Neural progenitor cell (in vitro differentiated cells): ENCODE measurements at regions not wholly inside any gene's neighbourhood (a gene's known extent, or its start where the extent isn't known, plus 50 kb on each side); places are given as distances from the start of the nearest gene placed in this dataset.
A peak's percentile ranks its signal among the peaks of the same experiment; 100 is the strongest.

Source experiments
- DNase-seq: peaks from one replicate; pipeline ENCODE4 v3.0.0-alpha.2; 2016; ENCODE audit warnings: low spot score
- H2AFZ ChIP-seq: fragments of 200-600 bp; sonication (generic); replicated peaks from 2 replicates; pipeline ENCODE4 v1.6.1; 2016; ENCODE audit warnings: antibody characterized with exemption
- H3F3A ChIP-seq: fragments of 200-600 bp; sonication (generic); 2 replicates; pipeline ENCODE4 v1.6.1; 2016; ENCODE audit warnings: antibody characterized with exemption, low read depth
- H3K27ac ChIP-seq: fragments of 200-600 bp; sonication (generic); 2 replicates; pipeline ENCODE4 v1.5.1; 2016; ENCODE audit warnings: mild to moderate bottlenecking
- H3K27me3 ChIP-seq: fragments of 200-600 bp; sonication (generic); 2 replicates; pipeline ENCODE4 v1.6.1; 2016; ENCODE audit warnings: mild to moderate bottlenecking, moderate library complexity
- H3K36me3 ChIP-seq: fragments of 200-600 bp; sonication (generic); 2 replicates; pipeline ENCODE4 v1.5.1; 2016
- H3K4me1 ChIP-seq: fragments of 200-600 bp; sonication (generic); 2 replicates; pipeline ENCODE4 v1.6.1; 2016; ENCODE audit warnings: mixed run types
- H3K4me2 ChIP-seq: fragments of 200-600 bp; sonication (generic); 2 replicates; pipeline ENCODE4 v1.6.1; 2016
- H3K4me3 ChIP-seq: fragments of 200-600 bp; sonication (generic); 2 replicates; pipeline ENCODE4 v1.5.1; 2016
- H3K79me2 ChIP-seq: fragments of 200-600 bp; sonication (generic); 2 replicates; pipeline ENCODE4 v1.6.1; 2016; ENCODE audit warnings: low read depth
- H3K9ac ChIP-seq: fragments of 200-600 bp; sonication (generic); 2 replicates; pipeline ENCODE4 v1.6.1; 2016
- H3K9me3 ChIP-seq: fragments of 200-600 bp; sonication (generic); 2 replicates; pipeline ENCODE4 v1.5.1; 2016; ENCODE audit warnings: low read depth
- H4K20me1 ChIP-seq: fragments of 200-600 bp; sonication (generic); 2 replicates; pipeline ENCODE4 v1.6.1; 2016; ENCODE audit warnings: low read depth
- H3K27ac Mint-ChIP-seq: 3 replicates; pipeline ENCODE4 v1.8.0; 2021; ENCODE audit warnings: mixed read lengths
- H3K27me3 Mint-ChIP-seq: 2 replicates; pipeline ENCODE4 v1.8.0; 2022; ENCODE audit warnings: low read depth, mild to moderate bottlenecking, inconsistent platforms, moderate library complexity, mixed read lengths; ENCODE audit not compliant: insufficient read depth
- H3K36me3 Mint-ChIP-seq: 3 replicates; pipeline ENCODE4 v1.8.0; 2021; ENCODE audit warnings: mixed read lengths
- H3K4me1 Mint-ChIP-seq: 3 replicates; pipeline ENCODE4 v1.8.0; 2021; ENCODE audit warnings: mixed read lengths
- H3K4me3 Mint-ChIP-seq: 3 replicates; pipeline ENCODE4 v1.8.0; 2021; ENCODE audit warnings: mild to moderate bottlenecking, moderate library complexity, mixed read lengths
- H3K9me3 Mint-ChIP-seq: 3 replicates; pipeline ENCODE4 v1.8.0; 2020; ENCODE audit warnings: mixed read lengths
- CTCF ChIP-seq: fragments of 200-600 bp; sonication (generic); IDR thresholded peaks from 2 replicates; pipeline ENCODE4 v1.5.1; 2017; ENCODE audit warnings: antibody characterized with exemption, mild to moderate bottlenecking
- EZH2 ChIP-seq: fragments of 200-600 bp; sonication (generic); IDR thresholded peaks from 2 replicates; pipeline ENCODE4 v1.6.1; 2017; ENCODE audit warnings: antibody characterized with exemption, mild to moderate bottlenecking, moderate library complexity
- EZH2phosphoT487 ChIP-seq: fragments of 200-600 bp; sonication (generic); IDR thresholded peaks from 2 replicates; pipeline ENCODE4 v1.6.1; 2017; ENCODE audit warnings: antibody characterized with exemption

GRCh38 chr13:99811067-99811700 lies 160.4 kb downstream of the ZIC5 start:
- no peaks in the 10 kb centered on the region for H3K27me3 ChIP-seq
- no peaks in the 10 kb centered on the region for H3F3A ChIP-seq
- Mint-ChIP-seq H3K36me3 (peaks cover 19% of the 10 kb centered on the region), H3K4me3 (no peak overlapping the region), H3K4me1 (peaks cover 27% of the 10 kb centered on the region), H3K27ac (peak overlapping the region; percentile 46), H3K9me3 (peaks cover 2% of the 10 kb centered on the region), H3K27me3 (no peaks in the 10 kb centered on the region)
- H3K4me1 ChIP-seq = peaks cover 4% of the 10 kb centered on the region
- H3K4me3 ChIP-seq = no peak overlapping the region
- H3K4me2 ChIP-seq = no peak overlapping the region
- H3K27ac ChIP-seq = no peak overlapping the region
- H3K9me3 ChIP-seq = no peaks in the 10 kb centered on the region
- no peaks in the 10 kb centered on the region for H3K36me3 ChIP-seq
- no peak overlapping the region for H3K9ac ChIP-seq
- H2AFZ ChIP-seq = no peak overlapping the region
- no peak for DNase-seq
- H4K20me1 ChIP-seq = no peaks in the 10 kb centered on the region
- TF ChIP-seq EZH2phosphoT487 = no peak
- no peak for TF ChIP-seq EZH2
- no peak for TF ChIP-seq CTCF
- no peaks in the 10 kb centered on the region for H3K79me2 ChIP-seq

GRCh38 chr13:99809926-99810325 lies 161.6 kb downstream of the ZIC5 start:
- Histone ChIP-seq H2AFZ (no peak overlapping the region), H3K9ac (no peak overlapping the region), H3F3A (peaks cover 10% of the 10 kb centered on the region), H3K79me2 (no peaks in the 10 kb centered on the region), H3K36me3 (no peaks in the 10 kb centered on the region), H3K27me3 (no peaks in the 10 kb centered on the region), H3K4me3 (no peak overlapping the region), H3K4me1 (peaks cover 16% of the 10 kb centered on the region), H4K20me1 (no peaks in the 10 kb centered on the region), H3K9me3 (no peaks in the 10 kb centered on the region), H3K27ac (no peak overlapping the region), H3K4me2 (no peak overlapping the region)
- Mint-ChIP-seq H3K27ac (no peak overlapping the region), H3K27me3 (no peaks in the 10 kb centered on the region), H3K4me1 (peaks cover 36% of the 10 kb centered on the region), H3K4me3 (no peak overlapping the region), H3K36me3 (peaks cover 15% of the 10 kb centered on the region), H3K9me3 (no peaks in the 10 kb centered on the region)
- no peak for DNase-seq
- TF ChIP-seq CTCF (no peak), EZH2 (no peak)

GRCh38 chr13:99809496-99809895 lies 162.1 kb downstream of the ZIC5 start:
- Mint-ChIP-seq H3K4me1 (peaks cover 40% of the 10 kb centered on the region), H3K9me3 (no peaks in the 10 kb centered on the region), H3K4me3 (no peak overlapping the region), H3K36me3 (peaks cover 12% of the 10 kb centered on the region), H3K27ac (no peak overlapping the region), H3K27me3 (no peaks in the 10 kb centered on the region)
- no peaks in the 10 kb centered on the region for H3K36me3 ChIP-seq
- H3K4me1 ChIP-seq = peaks cover 20% of the 10 kb centered on the region
- no peak overlapping the region for H3K9ac ChIP-seq
- H3K9me3 ChIP-seq = no peaks in the 10 kb centered on the region
- no peaks in the 10 kb centered on the region for H3K27me3 ChIP-seq
- no peaks in the 10 kb centered on the region for H3K79me2 ChIP-seq
- peaks cover 14% of the 10 kb centered on the region for H3F3A ChIP-seq
- no peak overlapping the region for H3K4me3 ChIP-seq
- H3K4me2 ChIP-seq = no peak overlapping the region
- no peak for DNase-seq
- H4K20me1 ChIP-seq = no peaks in the 10 kb centered on the region
- TF ChIP-seq EZH2 = no peak
- no peak for TF ChIP-seq CTCF
- TF ChIP-seq EZH2phosphoT487 = no peak
- H3K27ac ChIP-seq = no peak overlapping the region
- H2AFZ ChIP-seq = no peak overlapping the region
